Suppressor macrophage (primary cell): ENCODE measurements at regions not wholly inside any gene's neighbourhood (a gene's known extent, or its start where the extent isn't known, plus 50 kb on each side); places are given as distances from the start of the nearest gene placed in this dataset.
"Not testable (repeated sequence)": the region's sequence is repeated elsewhere in the genome, so short reads cannot be mapped to it uniquely, and the experiment has no call there.

Experiments
- DNase-seq, 4 experiments: peaks; one replicate each; pipeline ENCODE4 v3.0.0-alpha.2; 2020 to 2022

- no peak for DNase-seq
These were observed 141.4 kb downstream of the KCNRG start for GRCh38 chr13:50156561-50157127.

- DNase-seq = no peak
These were observed 143.3 kb downstream of the KCNRG start for GRCh38 chr13:50158385-50159165.

DNA sequence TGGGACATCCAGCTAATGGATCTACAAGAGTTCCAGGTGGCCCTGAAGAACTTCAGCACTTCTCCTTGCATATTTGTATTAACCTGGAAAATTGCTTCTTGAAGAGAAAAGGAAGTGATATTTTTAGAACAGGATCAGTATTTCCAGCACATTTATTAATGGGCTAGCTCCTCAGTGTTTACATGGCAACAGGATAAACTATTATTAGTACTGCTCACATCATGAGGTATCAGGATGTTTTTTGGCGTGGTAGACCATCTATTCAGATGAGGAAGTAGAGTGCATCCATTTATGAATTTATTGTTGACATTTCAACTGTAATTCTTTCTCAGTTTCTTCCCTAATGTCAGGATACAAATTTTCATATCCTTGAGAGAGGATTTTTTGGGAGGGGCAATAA is 144.4 kb downstream of the KCNRG start:
- no peak for DNase-seq

- no peak for DNase-seq
These were observed 145.8 kb downstream of the KCNRG start for GRCh38 chr13:50161052-50161451.

- DNase-seq = no peak
These were observed 146.8 kb downstream of the KCNRG start for GRCh38 chr13:50162001-50162400.

- no peak for DNase-seq
These were observed 147.3 kb downstream of the KCNRG start for GRCh38 chr13:50162567-50162966.

DNA sequence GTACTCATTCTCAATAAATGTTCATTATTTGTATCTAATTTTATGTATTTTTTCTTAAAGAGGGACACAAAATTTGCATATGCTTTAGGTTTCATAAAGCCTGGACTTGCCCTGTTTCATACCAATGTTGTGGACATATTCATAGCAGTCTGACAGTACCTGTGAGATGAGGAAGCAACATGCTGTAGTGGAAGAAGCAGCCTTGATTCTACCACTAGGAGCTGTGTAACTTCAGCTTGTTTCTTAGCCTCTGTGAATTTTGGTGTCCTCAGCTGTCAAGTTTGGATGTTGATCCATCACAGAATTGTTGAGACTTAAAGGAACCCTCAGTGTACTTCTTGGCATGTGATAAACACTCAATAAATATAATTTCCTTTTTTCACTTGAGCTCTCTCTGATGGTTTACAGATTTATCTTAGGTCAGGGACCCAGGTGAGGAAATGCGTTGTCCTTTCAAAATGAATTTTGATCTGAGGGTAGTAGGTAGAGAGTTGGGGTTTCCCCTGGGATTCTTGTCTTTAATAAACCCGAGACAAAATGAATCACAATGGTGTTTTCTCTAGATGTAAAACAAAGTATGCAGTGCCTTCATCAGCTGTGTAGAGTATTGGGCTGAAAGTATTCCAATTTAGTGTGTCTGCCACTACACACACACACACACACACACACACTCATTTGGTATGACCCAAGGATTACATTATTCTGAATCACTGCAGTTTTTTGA is 152.1 kb downstream of the KCNRG start:
- DNase-seq = no peak

DNA sequence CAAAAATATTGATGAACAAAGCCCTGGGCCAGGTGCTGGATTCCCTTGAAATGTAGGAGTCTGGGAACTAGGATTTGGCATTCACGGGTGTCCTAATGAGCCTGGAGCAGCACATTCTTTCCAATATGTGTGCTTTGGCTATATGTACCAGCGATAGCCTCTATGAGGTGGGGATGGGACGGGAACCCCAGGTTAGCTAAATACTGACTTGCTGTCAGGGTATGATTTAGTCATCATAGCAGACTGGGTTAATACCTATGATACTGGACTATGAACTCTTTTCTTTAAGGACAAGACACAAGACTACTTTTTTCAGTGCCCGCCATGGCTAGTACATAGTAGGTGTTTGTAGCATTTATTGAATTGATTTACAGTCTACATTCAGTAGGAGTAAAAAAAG is 152.7 kb downstream of the KCNRG start:
- no peak for DNase-seq

GRCh38 chr13:50168786-50169185 is 153.5 kb downstream of the KCNRG start:
- peak in 1 of 4 experiments; percentile 11 for DNase-seq

DNA sequence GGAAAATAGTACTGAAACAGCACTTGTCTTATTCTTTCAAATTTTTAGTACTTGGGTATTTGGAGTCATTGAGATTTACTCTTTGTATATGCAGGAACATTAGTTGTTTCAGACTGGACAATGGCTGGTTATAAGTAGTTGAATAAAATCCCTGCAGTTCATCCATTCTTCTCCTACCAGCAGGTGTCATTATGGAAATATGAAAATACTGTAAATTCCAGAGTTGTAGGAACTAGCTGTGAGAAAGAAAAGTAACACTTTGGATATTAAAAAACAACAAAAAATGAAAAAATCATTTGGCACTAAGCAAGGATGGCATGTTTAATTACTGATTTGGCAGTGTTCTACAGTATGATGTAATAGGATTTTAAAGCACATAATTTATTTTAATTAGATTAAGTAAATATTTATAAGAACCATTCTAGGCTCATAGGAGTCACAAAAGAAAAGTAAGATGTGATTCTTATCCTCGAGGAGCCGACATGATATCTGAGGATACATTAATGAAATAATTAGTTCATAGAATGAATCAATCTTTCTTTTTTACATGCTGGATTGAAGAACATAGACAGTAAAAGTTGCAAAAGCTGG is 155.3 kb downstream of the KCNRG start:
- DNase-seq = peak in 2 of 4 experiments; percentile 34 to 54

DNA sequence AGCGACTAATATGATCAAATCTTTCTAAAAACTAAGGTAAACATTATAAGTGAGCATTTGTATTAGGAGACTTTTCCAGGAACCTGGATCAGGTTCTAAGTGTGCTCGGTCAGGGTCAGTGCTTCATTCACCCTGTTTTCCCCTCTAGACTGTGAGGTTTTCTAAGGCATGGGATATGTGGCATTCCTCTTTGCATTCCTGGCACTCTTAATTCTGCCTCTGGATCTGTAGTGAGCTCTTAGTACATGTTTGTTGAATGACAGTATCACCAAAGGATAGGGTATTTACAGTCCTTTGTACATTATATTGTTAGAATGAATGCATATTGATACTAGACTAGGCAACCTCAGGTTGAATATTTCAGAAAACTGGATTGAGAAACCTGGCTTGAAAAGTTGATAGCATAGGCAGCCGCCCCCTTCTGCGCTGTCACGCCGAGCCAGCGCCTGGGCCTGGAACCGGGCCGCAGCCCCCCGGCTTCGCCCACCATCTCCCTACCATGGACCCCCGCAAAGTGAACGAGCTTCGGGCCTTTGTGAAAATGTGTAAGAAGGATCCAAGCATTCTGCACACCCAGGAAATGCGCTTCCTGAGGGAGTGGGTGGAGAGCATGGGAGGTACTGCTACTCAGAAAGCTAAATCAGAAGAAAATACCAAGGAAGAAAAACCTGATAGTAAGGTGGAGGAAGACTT is 156.5 kb downstream of the KCNRG start:
- no peak for DNase-seq

GRCh38 chr13:50173045-50173444 is 157.8 kb downstream of the KCNRG start:
- DNase-seq = not testable (repeated sequence)

GRCh38 chr13:50174630-50175029 is 159.4 kb downstream of the KCNRG start:
- DNase-seq = no peak

DNA sequence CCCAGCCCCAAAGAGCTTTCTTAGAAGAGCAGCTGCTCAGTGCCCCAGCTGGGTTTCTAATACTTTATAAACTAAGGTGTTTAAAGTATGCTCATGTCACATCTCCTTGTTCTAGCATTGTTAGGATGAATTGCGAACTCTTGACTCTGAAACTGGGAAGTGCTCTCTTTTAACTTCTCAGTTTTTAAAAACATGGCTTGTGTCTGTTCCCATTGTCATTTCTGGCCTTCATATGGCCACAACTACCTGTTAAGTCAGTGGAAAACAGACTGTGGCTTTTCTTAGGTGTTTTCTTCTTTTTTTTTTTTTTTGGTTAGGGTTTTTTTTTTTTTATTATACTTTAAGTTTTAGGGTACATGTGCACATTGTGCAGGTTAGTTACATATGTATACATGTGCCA is 164.7 kb downstream of the KCNRG start:
- DNase-seq = peak in 2 of 4 experiments; percentile 6 to 39

DNA sequence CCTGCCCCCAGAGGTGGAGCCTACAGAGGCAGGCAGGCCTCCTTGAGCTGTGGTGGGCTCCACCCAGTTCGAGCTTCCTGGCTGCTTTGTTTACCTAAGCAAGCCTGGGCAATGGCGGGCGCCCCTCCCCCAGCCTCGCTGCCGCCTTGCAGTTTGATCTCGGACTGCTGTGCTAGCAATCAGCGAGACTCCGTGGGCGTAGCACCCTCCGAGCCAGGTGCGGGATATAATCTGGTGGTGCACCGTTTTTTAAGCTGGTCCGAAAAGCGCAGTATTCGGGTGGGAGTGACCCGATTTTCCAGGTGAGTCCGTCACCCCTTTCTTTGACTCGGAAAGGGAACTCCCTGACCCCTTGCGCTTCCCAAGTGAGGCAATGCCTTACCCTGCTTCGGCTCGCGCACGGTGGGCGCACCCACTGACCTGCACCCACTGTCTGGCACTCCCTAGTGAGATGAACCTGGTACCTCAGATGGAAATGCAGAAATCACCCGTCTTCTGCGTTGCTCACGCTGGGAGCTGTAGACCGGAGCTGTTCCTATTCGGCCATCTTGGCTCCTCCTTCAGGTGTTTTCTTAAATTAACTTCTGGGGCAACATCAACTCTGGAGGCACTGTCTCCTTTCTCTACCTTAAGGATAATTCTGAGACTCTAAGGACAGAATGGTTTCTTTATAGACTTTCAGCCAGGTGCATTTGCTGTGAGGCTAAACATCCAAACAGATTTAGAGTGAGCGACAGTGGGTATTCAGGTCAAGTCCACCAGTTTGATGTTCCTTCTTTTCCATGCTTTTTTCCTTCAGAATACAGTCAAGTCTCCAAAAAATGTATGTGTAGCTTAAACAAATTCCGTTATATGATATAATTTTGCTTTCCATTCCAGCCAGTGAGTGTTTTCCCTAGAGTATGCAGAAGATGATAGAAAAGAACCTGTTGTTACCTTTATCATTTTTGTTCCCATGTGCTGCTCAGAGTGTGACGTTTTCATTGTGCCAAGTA is 170.8 kb downstream of the KCNRG start:
- DNase-seq = not testable (repeated sequence)

GRCh38 chr13:50187352-50188029 is 172.2 kb downstream of the KCNRG start:
- no peak for DNase-seq

DNA sequence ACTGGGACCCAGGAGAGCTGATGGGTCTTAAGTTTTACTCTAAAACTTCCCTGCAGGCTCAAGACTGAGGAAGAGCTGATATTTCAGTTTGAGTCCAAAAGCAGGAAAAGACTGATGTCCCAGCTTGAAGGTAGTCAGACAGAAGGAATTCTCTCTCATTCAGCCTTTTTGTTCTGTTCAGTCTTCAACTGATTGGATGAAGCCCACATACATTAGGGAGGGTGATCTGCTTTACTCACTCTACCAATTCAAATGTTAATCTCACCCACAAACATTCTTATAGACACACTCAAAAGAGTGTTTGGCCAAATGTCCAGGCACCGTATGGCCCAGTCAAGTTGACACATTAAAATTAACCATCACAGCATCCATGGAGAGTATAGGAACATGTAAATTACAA is 173.5 kb downstream of the KCNRG start:
- no peak for DNase-seq

DNA sequence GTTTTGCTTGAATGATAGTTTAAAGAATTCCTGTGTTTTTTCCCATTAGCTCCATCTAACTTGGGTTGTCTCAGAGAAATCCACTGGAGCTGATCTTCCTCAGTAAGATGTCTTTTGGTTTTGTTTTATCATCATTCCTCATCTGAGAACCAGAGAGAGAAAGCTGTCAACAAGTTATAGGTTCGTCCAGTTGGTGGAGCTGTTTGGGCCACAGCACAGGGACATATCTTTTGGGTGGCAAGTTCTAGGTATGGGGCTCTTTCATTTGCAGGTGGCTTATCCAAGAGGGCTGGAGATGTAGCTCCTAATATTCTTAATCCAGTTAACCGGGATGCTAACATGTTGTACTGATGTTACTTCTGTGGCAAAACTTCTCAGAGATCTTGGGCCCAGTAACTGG is 174.2 kb downstream of the KCNRG start:
- no peak for DNase-seq

GRCh38 chr13:50191004-50191403 is 175.8 kb downstream of the KCNRG start:
- DNase-seq = no peak

DNA sequence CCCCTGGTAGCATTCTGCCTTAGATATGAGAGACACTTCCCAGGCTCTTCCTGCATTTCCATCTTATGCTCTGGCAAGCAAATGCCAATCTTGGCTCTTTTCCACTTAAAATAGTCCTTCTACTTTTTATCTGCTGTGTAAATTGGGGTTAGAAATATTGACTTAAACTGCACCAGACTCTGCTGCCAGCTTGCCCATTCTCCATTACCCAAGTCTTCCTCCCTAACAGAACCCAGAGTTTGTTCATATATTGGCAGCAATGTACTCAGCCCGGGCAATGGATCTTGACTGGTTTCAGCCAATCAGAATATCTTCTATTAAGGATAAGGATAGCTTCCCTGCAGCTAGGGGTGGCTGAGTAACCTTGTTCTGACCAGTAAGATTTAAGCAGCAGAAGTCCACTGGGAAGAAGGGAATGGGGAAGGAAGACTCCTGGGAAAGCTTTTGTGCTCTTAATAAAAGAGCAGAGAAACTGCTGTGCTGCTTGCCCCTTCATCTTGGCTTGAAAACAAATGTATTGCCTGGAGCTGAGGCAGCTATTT is 177.1 kb downstream of the KCNRG start:
- DNase-seq = no peak

- DNase-seq = no peak
These were observed 179.8 kb downstream of the KCNRG start for GRCh38 chr13:50195045-50195444.
